A549 (cell line): ENCODE measurements at regions not wholly inside any gene's neighbourhood (a gene's known extent, or its start where the extent isn't known, plus 50 kb on each side); places are given as distances from the start of the nearest gene placed in this dataset.

Source experiments
- BHLHE40 ChIP-seq: IDR thresholded peaks from 2 replicates; pipeline ENCODE4 v1.6.1; 2012; ENCODE audit warnings: low read depth, low read length, inconsistent platforms
- ESRRA ChIP-seq: fragments of 150-350 bp; IDR thresholded peaks from 2 replicates; pipeline ENCODE4 v1.6.1; 2014; ENCODE audit warnings: mild to moderate bottlenecking, low read length, borderline replicate concordance
- NR3C1 ChIP-seq: fragments of >200 bp; sonication (Bioruptor Twin); formaldehyde crosslinking; IDR thresholded peaks from 3 replicates; pipeline ENCODE4 v1.6.1; 2017
- POLR2A ChIP-seq: IDR thresholded peaks from 2 replicates; pipeline ENCODE4 v1.6.1; 2012; ENCODE audit warnings: mild to moderate bottlenecking, low read length
- RAD21 ChIP-seq, 2 experiments: fragments of >200 bp in 1 of 2; sonication (Bioruptor Twin) in 1 of 2; formaldehyde crosslinking in 1 of 2; IDR thresholded peaks in 1 of 2; conservative IDR thresholded peaks in 1 of 2; 2 replicates in 1 of 2; 3 replicates in 1 of 2; pipeline ENCODE4 v1.6.1; 2012 to 2018; ENCODE audit warnings: inconsistent platforms in 1 of 2
- RCOR1 ChIP-seq: fragments of 150-350 bp; IDR thresholded peaks from 2 replicates; pipeline ENCODE4 v1.6.1; 2014; ENCODE audit warnings: antibody characterized with exemption, low read length, low read depth
- RNF2 ChIP-seq: fragments of 200-600 bp; sonication (generic); IDR thresholded peaks from 2 replicates; pipeline ENCODE4 v1.6.1; 2016; ENCODE audit warnings: low read depth, mild to moderate bottlenecking, antibody characterized with exemption, moderate library complexity, borderline replicate concordance
- ZFP36 ChIP-seq: fragments of 450-650 bp; IDR thresholded peaks from 2 replicates; pipeline ENCODE4 v1.6.1; 2014; ENCODE audit warnings: borderline replicate concordance; ENCODE audit not compliant: partially characterized antibody
- TF ChIP-seq, protein P1 (sequence below): fragments of >200 bp; sonication (Bioruptor Twin); formaldehyde crosslinking; IDR thresholded peaks from 3 replicates; pipeline ENCODE4 v1.5.1; 2016
- TF ChIP-seq, protein P2 (sequence below): fragments of >200 bp; sonication (Bioruptor Twin); formaldehyde crosslinking; IDR thresholded peaks from 3 replicates; pipeline ENCODE4 v1.6.1; 2016
- TF ChIP-seq, protein P3 (sequence below): IDR thresholded peaks from 2 replicates; pipeline ENCODE4 v1.6.1; 2012
- TF ChIP-seq, protein P4 (sequence below): fragments of 200-600 bp; sonication (generic); IDR thresholded peaks from 2 replicates; pipeline ENCODE4 v1.6.1; 2016; ENCODE audit warnings: antibody characterized with exemption, mild to moderate bottlenecking, moderate library complexity
- TF ChIP-seq, protein P5 (sequence below): fragments of 450-650 bp; IDR thresholded peaks from 2 replicates; pipeline ENCODE4 v1.6.1; 2014; ENCODE audit warnings: antibody characterized with exemption

DNA sequence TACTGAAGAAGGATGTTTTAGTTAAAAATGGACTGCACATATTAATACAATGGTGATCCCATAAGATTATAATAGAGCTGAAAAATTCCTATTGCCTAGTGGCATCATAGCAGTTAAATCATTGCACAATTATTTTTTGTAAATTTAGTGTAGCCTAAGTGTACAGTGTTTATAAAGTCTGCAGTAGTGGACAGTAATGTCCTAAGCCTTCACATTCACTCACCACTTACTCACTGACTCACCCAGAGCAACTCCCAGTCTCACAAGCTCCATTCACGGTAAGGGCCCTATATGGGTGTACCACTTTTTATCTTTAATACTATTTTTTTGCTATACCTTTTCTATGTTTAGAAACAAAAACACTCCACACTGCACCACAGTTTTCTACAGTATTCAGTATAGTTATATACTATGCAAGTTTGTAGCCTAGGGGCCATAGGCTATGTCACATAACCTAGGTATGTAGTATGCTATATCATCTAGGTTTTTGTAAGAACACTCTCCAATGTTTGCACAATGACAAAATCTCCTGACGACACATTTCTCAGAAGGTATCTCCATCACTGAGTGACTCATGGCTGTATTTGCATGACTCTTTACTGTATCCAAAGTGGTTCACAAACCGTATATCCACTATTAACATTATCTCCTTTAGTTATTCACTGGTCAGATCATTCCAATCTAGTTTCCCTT lies 536.0 kb downstream of the KLF12 start:
- TF ChIP-seq, protein P1, sequence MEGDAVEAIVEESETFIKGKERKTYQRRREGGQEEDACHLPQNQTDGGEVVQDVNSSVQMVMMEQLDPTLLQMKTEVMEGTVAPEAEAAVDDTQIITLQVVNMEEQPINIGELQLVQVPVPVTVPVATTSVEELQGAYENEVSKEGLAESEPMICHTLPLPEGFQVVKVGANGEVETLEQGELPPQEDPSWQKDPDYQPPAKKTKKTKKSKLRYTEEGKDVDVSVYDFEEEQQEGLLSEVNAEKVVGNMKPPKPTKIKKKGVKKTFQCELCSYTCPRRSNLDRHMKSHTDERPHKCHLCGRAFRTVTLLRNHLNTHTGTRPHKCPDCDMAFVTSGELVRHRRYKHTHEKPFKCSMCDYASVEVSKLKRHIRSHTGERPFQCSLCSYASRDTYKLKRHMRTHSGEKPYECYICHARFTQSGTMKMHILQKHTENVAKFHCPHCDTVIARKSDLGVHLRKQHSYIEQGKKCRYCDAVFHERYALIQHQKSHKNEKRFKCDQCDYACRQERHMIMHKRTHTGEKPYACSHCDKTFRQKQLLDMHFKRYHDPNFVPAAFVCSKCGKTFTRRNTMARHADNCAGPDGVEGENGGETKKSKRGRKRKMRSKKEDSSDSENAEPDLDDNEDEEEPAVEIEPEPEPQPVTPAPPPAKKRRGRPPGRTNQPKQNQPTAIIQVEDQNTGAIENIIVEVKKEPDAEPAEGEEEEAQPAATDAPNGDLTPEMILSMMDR: no peak
- TF ChIP-seq ESRRA (no peak), POLR2A (no peak), RNF2 (no peak), RCOR1 (no peak), ZFP36 (no peak), RAD21 (conservative IDR thresholded peaks at IDR 0.05 in 1 of 2, IDR thresholded peaks at IDR 0.05 in 1 of 2) (no peak; a peak in 1 of 5 replicates), NR3C1 (no peak), BHLHE40 (no peak)
- TF ChIP-seq, protein P2, sequence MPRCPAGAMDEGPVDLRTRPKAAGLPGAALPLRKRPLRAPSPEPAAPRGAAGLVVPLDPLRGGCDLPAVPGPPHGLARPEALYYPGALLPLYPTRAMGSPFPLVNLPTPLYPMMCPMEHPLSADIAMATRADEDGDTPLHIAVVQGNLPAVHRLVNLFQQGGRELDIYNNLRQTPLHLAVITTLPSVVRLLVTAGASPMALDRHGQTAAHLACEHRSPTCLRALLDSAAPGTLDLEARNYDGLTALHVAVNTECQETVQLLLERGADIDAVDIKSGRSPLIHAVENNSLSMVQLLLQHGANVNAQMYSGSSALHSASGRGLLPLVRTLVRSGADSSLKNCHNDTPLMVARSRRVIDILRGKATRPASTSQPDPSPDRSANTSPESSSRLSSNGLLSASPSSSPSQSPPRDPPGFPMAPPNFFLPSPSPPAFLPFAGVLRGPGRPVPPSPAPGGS: no peak
- TF ChIP-seq, protein P3, sequence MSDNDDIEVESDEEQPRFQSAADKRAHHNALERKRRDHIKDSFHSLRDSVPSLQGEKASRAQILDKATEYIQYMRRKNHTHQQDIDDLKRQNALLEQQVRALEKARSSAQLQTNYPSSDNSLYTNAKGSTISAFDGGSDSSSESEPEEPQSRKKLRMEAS: no peak
- TF ChIP-seq, protein P4, sequence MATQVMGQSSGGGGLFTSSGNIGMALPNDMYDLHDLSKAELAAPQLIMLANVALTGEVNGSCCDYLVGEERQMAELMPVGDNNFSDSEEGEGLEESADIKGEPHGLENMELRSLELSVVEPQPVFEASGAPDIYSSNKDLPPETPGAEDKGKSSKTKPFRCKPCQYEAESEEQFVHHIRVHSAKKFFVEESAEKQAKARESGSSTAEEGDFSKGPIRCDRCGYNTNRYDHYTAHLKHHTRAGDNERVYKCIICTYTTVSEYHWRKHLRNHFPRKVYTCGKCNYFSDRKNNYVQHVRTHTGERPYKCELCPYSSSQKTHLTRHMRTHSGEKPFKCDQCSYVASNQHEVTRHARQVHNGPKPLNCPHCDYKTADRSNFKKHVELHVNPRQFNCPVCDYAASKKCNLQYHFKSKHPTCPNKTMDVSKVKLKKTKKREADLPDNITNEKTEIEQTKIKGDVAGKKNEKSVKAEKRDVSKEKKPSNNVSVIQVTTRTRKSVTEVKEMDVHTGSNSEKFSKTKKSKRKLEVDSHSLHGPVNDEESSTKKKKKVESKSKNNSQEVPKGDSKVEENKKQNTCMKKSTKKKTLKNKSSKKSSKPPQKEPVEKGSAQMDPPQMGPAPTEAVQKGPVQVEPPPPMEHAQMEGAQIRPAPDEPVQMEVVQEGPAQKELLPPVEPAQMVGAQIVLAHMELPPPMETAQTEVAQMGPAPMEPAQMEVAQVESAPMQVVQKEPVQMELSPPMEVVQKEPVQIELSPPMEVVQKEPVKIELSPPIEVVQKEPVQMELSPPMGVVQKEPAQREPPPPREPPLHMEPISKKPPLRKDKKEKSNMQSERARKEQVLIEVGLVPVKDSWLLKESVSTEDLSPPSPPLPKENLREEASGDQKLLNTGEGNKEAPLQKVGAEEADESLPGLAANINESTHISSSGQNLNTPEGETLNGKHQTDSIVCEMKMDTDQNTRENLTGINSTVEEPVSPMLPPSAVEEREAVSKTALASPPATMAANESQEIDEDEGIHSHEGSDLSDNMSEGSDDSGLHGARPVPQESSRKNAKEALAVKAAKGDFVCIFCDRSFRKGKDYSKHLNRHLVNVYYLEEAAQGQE: no peak
- TF ChIP-seq, protein P5, sequence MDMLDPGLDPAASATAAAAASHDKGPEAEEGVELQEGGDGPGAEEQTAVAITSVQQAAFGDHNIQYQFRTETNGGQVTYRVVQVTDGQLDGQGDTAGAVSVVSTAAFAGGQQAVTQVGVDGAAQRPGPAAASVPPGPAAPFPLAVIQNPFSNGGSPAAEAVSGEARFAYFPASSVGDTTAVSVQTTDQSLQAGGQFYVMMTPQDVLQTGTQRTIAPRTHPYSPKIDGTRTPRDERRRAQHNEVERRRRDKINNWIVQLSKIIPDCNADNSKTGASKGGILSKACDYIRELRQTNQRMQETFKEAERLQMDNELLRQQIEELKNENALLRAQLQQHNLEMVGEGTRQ: no peak
